Spleen (tissue), 11 donors: ENCODE measurements at regions not wholly inside any gene's neighbourhood (a gene's known extent, or its start where the extent isn't known, plus 50 kb on each side); places are given as distances from the start of the nearest gene placed in this dataset.

ENCODE experiments used
- DNase-seq: peaks from one replicate; pipeline ENCODE4 v3.0.0-alpha.2; 2020
- H3K27ac ChIP-seq, 8 donors: fragments of 200-600 bp; sonication (generic) in 7 of 8; 1 replicate in 4 of 8; 2 replicates in 4 of 8; pipeline versions ENCODE4 v1.5.0 to v1.8.0; 2016 to 2021; ENCODE audit warnings: inconsistent platforms in 4 of 8, mild to moderate bottlenecking in 4 of 8, moderate library complexity in 1 of 8
- H3K27me3 ChIP-seq, 7 donors: fragments of 200-600 bp; sonication (generic) in 6 of 7; replicated peaks in 1 of 7; 1 replicate in 4 of 7; 2 replicates in 3 of 7; pipeline versions ENCODE4 v1.5.0 to v1.8.0; 2016 to 2021; ENCODE audit warnings: inconsistent platforms in 3 of 7, mild to moderate bottlenecking in 1 of 7
- H3K36me3 ChIP-seq, 6 donors: fragments of 200-600 bp; sonication (generic) in 5 of 6; 1 replicate in 4 of 6; 2 replicates in 2 of 6; pipeline versions ENCODE4 v1.5.0 to v1.8.0; 2016 to 2021; ENCODE audit warnings: inconsistent platforms in 2 of 6
- H3K4me1 ChIP-seq, 6 donors: fragments of 200-600 bp; sonication (generic) in 5 of 6; 1 replicate in 3 of 6; 2 replicates in 3 of 6; pipeline versions ENCODE4 v1.5.0 to v1.8.0; 2016 to 2021; ENCODE audit warnings: inconsistent platforms in 3 of 6
- H3K4me3 ChIP-seq, 8 donors: fragments of 200-600 bp; sonication (generic) in 7 of 8; 1 replicate in 4 of 8; 2 replicates in 4 of 8; pipeline versions ENCODE4 v1.5.0 to v1.8.0; 2016 to 2021; ENCODE audit warnings: inconsistent platforms in 4 of 8, mild to moderate bottlenecking in 4 of 8, moderate library complexity in 2 of 8
- H3K9me3 ChIP-seq, 8 donors: fragments of 200-600 bp; sonication (generic) in 7 of 8; 1 replicate in 4 of 8; 2 replicates in 4 of 8; pipeline versions ENCODE4 v1.5.0 to v1.8.0; 2016 to 2021; ENCODE audit warnings: inconsistent platforms in 4 of 8
- CTCF ChIP-seq, 11 experiments: fragments of 200-600 bp in 7 of 11; fragments of 450-650 bp in 4 of 11; sonication (generic) in 4 of 11; IDR thresholded peaks in 8 of 11; conservative IDR thresholded peaks in 3 of 11; 1 replicate in 7 of 11; 2 replicates in 4 of 11; pipeline versions ENCODE4 v1.4.0 to v1.8.0; 2016 to 2021; ENCODE audit warnings: antibody characterized with exemption in 11 of 11, inconsistent platforms in 4 of 11, mild to moderate bottlenecking in 1 of 11
- POLR2A ChIP-seq, 3 donors: fragments of 450-650 bp; IDR thresholded peaks; one replicate each; pipeline ENCODE4 v1.5.1; 2017; ENCODE audit warnings: antibody characterized with exemption in 3 of 3, mild to moderate bottlenecking in 1 of 3
- POLR2AphosphoS5 ChIP-seq, 3 donors: sonication (generic); formaldehyde crosslinking; IDR thresholded peaks; one replicate each; pipeline ENCODE4 v1.5.1; 2017; ENCODE audit warnings: antibody characterized with exemption in 3 of 3
- WGBS, 5 donors: extraction: QIAGEN DNeasy Blood & Tissue Kit in 3 of 5; methylation state at CpG; one replicate each; pipeline versions ENCODE4 v1.1.5 to v1.1.7; 2013 to 2018; 5-methylcytosine and 5-hydroxymethylcytosine counted together
- intact Hi-C: fragments of 100-400 bp; cut with DNase I; formaldehyde crosslinking; loops from one replicate; pipeline ENCODE4 v1.15.0; 2023; ENCODE audit warnings: low total_unique reads
- donor health status: healthy with polysubstance abuse.
- donor health status: DM: no; HTN: no; CAD: no; lungs with moderate emphysema.
- donor health status: DM: no; HTN: no; CAD: no.
- donor health status: Bipolar disorder and iron deficiency.
- donor health status: healthy.
- donor health status: DM: no; HTN: no; CAD: no.
- donor health status: DM: yes; HTN: yes; CAD: no.

GRCh38 chr2:107248932-107249331 is 363.0 kb upstream of the ST6GAL2 start:
- WGBS, 5 donors: 80 to 100% (median 89%) methylated on average over 1 of the region's 1 CpG
- Histone ChIP-seq H3K4me1 (no peaks in the 10 kb centered on the region), H3K9me3 (peaks cover 0 to 10% (median 0%) of the 10 kb centered on the region in 8 donors), H3K27me3 (no peaks in the 10 kb centered on the region), H3K4me3 (no peak overlapping the region), H3K27ac (no peak overlapping the region), H3K36me3 (no peaks in the 10 kb centered on the region)
- TF ChIP-seq CTCF (IDR thresholded peaks at IDR 0.05 in 8 of 11, conservative IDR thresholded peaks at IDR 0.05 in 3 of 11) (no peak), POLR2AphosphoS5 (IDR thresholded peaks at IDR 0.05) (no peak), POLR2A (IDR thresholded peaks at IDR 0.05) (no peak)
- intact Hi-C loops: no loop called here
- no peak for DNase-seq

DNA sequence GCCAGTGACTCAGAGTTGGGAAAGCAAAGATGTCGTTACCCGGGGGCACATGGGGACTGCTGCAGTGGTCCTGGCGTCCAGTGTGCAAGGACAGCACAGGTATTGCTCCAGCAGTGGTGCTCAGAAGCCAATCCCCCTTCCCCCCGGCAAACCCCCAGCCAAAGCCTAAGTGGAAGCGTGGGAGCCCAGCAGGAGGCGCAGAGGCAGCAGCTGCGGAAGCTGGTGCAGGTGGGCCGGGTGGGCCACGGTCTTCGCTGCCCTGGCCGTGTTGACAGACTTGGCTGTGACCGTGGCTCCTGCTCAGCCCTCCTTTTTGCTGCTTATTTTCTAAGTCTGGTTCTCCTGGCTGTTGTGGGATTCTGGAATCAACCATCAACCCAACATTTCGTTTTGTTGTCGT is 369.8 kb upstream of the ST6GAL2 start:
- Histone ChIP-seq H3K4me1 (no peaks in the 10 kb centered on the region), H3K27ac (no peak overlapping the region), H3K9me3 (peaks cover 0 to 10% (median 0%) of the 10 kb centered on the region in 8 donors), H3K4me3 (no peak overlapping the region), H3K27me3 (no peaks in the 10 kb centered on the region), H3K36me3 (no peaks in the 10 kb centered on the region)
- no peak for DNase-seq
- TF ChIP-seq POLR2AphosphoS5 (IDR thresholded peaks at IDR 0.05): no peak
- no peak for TF ChIP-seq POLR2A (IDR thresholded peaks at IDR 0.05)
- TF ChIP-seq CTCF (IDR thresholded peaks at IDR 0.05 in 8 of 11, conservative IDR thresholded peaks at IDR 0.05 in 3 of 11): no peak
- intact Hi-C loops: no loop called here
- 82 to 98% (median 90%) methylated on average over 11 to 14 of the region's 14 CpGs for WGBS, 5 donors

DNA sequence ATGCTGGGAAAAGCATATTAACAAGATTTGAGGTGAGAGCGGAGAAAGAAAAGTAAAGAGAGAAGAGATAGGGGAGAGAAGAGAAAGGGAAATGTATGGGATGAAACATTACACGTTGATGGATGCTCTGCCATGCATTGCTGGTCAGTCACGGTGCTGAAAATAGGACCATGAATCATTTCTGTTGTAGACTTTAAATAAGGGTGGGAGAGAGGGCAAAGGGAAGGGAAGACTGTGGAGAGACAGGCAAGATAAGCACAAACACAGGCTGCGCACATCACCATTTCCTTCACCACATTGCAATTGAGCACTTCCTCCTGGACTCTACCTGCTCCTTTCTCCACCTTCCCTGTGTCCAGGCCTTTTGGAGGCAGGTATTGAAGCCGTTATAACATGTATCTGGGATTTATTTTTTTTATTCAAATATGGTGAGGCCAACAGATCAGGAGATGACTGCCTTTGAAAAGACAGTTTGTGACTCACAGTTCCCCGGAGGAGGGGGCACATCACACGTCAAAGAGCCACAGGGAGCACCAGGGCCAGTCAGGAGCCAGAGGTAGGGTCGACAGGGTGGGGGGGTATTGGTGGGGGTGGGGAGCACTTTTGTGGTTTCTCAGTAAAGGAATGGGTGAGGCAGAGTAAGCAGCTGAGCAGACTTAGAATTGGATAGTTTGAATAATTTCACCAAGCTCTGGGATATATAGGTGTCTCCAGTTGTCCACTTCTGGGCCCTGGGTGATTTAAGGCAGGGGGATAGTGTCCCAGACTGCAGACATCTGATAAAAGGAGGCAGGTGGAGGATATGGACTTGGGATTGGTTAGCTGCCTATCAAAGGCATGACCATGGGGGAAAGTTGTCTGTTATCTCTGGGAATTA is 372.8 kb upstream of the ST6GAL2 start:
- TF ChIP-seq POLR2A (IDR thresholded peaks at IDR 0.05) (no peak), CTCF (IDR thresholded peaks at IDR 0.05 in 8 of 11, conservative IDR thresholded peaks at IDR 0.05 in 3 of 11) (no peak), POLR2AphosphoS5 (IDR thresholded peaks at IDR 0.05) (no peak)
- H3K27me3 ChIP-seq: no peaks in the 10 kb centered on the region
- no peak for DNase-seq
- no peaks in the 10 kb centered on the region for H3K36me3 ChIP-seq
- H3K27ac ChIP-seq: no peak overlapping the region
- peaks cover 0 to 4% (median 0%) of the 10 kb centered on the region in 8 donors for H3K9me3 ChIP-seq
- intact Hi-C loops: no loop called here
- H3K4me1 ChIP-seq: no peaks in the 10 kb centered on the region
- H3K4me3 ChIP-seq: no peak overlapping the region
- WGBS, 5 donors: 47 to 67% (median 59%) methylated on average over 8 of the region's 8 CpGs

GRCh38 chr2:107259408-107260195 is 373.6 kb upstream of the ST6GAL2 start:
- Histone ChIP-seq H3K27me3 (no peaks in the 10 kb centered on the region), H3K4me1 (no peaks in the 10 kb centered on the region), H3K9me3 (peaks cover 0 to 4% (median 0%) of the 10 kb centered on the region in 8 donors), H3K4me3 (no peak overlapping the region), H3K36me3 (no peaks in the 10 kb centered on the region), H3K27ac (no peak overlapping the region)
- intact Hi-C loops: no loop called here
- 81 to 92% (median 86%) methylated on average over 4 of the region's 4 CpGs for WGBS, 5 donors
- DNase-seq: no peak
- TF ChIP-seq CTCF (IDR thresholded peaks at IDR 0.05 in 8 of 11, conservative IDR thresholded peaks at IDR 0.05 in 3 of 11): no peak
- no peak for TF ChIP-seq POLR2A (IDR thresholded peaks at IDR 0.05)
- TF ChIP-seq POLR2AphosphoS5 (IDR thresholded peaks at IDR 0.05): no peak
